HUES64 (cell line): ENCODE measurements at regions not wholly inside any gene's neighbourhood (a gene's known extent, or its start where the extent isn't known, plus 50 kb on each side); places are given as distances from the start of the nearest gene placed in this dataset.

Source experiments
- H3K27ac ChIP-seq: 2 replicates; pipeline ENCODE4 v1.7.0; 2013; ENCODE audit warnings: low read depth, low read length, inconsistent platforms
- H3K27me3 ChIP-seq: 2 replicates; pipeline ENCODE4 v1.6.1; 2013; ENCODE audit warnings: mild to moderate bottlenecking, low read length; ENCODE audit not compliant: insufficient read depth
- H3K36me3 ChIP-seq: 2 replicates; pipeline ENCODE4 v1.6.1; 2013; ENCODE audit warnings: mild to moderate bottlenecking, low read length; ENCODE audit not compliant: insufficient read depth
- H3K4me1 ChIP-seq: 2 replicates; pipeline ENCODE4 v1.6.1; 2013; ENCODE audit warnings: mild to moderate bottlenecking, low read length, moderate library complexity; ENCODE audit not compliant: insufficient read depth
- H3K4me3 ChIP-seq: 2 replicates; pipeline ENCODE4 v1.5.1; 2013; ENCODE audit warnings: mild to moderate bottlenecking, low read length, moderate library complexity
- H3K9ac ChIP-seq: 2 replicates; pipeline ENCODE4 v1.6.1; 2013; ENCODE audit warnings: mild to moderate bottlenecking, low read depth, low read length
- H3K9me3 ChIP-seq: 2 replicates; pipeline ENCODE4 v1.6.1; 2013; ENCODE audit warnings: low read depth, low read length; ENCODE audit not compliant: insufficient read depth
- WGBS: fragments of 150-250, 120-280 bp; methylation state at CpG from one replicate; pipeline ENCODE4 v1.1.7; 2013; ENCODE audit warnings: missing lambda C conversion rate; 5-methylcytosine and 5-hydroxymethylcytosine counted together

DNA sequence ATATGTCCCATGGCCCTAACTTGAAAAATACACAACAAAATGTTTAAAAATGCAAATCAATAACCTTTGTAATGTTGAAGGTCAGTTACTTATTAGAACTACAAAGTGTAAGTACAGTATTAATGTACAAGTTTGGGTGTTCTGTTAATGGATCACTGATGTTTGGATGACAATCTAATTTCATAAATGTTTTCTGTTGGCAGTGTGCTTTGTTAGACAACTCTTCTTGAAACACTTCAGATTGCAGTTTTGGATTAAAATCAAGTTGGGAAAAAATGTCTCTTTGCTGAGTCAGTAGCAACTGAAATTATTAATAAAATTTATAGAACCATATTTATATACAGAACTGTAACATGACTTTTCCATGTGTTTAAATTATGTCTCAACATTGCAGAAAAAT lies 1063.5 kb upstream of the PCDH9 start:
- no peaks in the 10 kb centered on the region for H3K36me3 ChIP-seq
- no peaks in the 10 kb centered on the region for H3K9me3 ChIP-seq
- no peaks in the 10 kb centered on the region for H3K27me3 ChIP-seq
- no peak overlapping the region for H3K9ac ChIP-seq
- H3K4me3 ChIP-seq, result no peak overlapping the region
- no peaks in the 10 kb centered on the region for H3K4me1 ChIP-seq
- no peak overlapping the region for H3K27ac ChIP-seq

DNA sequence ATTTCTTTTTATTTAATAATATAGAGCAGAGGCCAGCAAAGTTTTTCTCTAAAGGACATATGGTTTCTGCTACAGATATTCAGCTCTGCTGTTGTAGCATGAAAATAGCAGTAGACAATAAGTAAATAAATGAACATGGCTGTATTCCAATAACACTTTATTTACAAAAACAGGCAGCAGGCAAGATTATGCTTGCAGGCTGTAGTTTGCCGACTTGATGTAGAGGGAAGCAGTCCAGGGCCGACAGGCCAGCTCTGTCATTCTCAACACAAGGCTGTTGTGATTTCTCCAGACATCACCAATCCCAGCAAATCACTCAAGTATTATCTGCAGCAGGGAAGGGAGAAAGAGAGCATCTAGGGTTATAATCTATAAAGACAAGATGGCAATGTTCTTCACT lies 1062.5 kb upstream of the PCDH9 start:
- Histone ChIP-seq H3K9me3 (no peaks in the 10 kb centered on the region), H3K36me3 (no peaks in the 10 kb centered on the region)
- WGBS, result 94% methylated on average over 2 of the region's 2 CpGs

DNA sequence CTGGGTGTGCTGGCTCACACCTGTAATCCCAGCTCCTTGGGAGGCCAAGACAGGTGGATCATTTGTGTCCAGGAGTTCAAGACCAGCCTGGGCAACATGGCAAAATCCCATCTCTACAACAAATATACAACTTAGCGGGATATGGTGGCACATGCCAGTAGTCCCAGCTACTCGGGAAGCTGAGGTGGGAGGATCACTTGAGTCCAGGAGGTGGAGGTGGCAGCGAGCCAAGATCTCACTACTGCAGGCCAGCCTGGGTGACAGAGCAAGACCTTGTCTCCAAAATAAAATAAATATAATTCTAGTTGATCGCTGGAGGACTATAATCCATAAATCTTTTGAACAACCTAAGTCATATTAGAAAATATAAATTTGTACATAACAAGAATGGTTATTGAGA lies 1061.5 kb upstream of the PCDH9 start:
- Histone ChIP-seq H3K36me3 (no peaks in the 10 kb centered on the region), H3K4me1 (no peaks in the 10 kb centered on the region), H3K4me3 (no peak overlapping the region), H3K9ac (no peak overlapping the region), H3K27me3 (no peaks in the 10 kb centered on the region), H3K9me3 (no peaks in the 10 kb centered on the region), H3K27ac (no peak overlapping the region)
- 100% methylated on average over 3 of the region's 4 CpGs for WGBS

More for the DNA sequence above, 1062.5 kb upstream of the PCDH9 start:
- Histone ChIP-seq H3K27ac (no peak overlapping the region), H3K4me1 (no peaks in the 10 kb centered on the region), H3K9ac (no peak overlapping the region), H3K4me3 (no peak overlapping the region), H3K27me3 (no peaks in the 10 kb centered on the region)

DNA sequence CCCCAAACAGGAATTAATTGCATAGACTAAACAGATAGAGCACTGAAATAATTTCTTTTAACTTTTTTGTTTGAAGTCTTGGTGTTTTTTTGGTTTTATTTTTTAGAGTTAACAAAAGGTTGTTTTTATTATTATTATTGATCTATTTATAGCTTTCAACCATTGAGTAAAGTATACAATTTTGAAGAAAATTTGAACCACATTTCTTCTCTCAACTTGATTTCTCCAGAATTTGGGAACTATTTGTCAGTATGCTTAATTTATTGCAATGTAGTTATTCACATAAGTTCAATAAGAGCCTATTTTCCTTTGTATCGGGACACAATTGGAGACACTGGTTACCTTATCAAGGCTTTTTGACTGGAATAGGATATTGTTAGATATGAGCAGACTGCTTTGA lies 1045.6 kb upstream of the PCDH9 start:
- Histone ChIP-seq H3K9ac (no peak overlapping the region), H3K27me3 (no peaks in the 10 kb centered on the region), H3K4me3 (no peak overlapping the region), H3K36me3 (no peaks in the 10 kb centered on the region), H3K4me1 (no peaks in the 10 kb centered on the region), H3K9me3 (peaks cover 26% of the 10 kb centered on the region), H3K27ac (no peak overlapping the region)
- WGBS, result 100% methylated on average over 1 of the region's 1 CpG

DNA sequence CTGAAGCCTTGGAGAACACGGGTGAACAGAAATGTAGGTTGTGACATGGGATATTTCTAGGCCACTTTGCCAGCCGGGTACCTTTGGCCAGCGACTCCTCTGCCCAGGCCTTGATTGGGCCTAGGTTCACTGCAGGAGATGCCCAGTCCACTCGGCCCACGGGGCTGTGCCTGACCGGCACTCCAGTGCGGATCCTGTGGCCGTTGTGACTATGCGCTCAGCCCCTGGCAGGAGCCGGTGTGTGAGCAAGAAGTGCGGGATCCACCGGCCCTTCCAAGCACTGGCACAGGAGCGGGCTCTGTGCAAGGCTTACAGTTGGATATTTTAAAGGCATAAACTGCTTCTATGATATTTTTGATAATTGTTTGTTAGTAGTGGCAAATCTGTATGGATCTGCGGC lies 1042.5 kb upstream of the PCDH9 start:
- no peaks in the 10 kb centered on the region for H3K27me3 ChIP-seq
- H3K4me1 ChIP-seq, result no peaks in the 10 kb centered on the region
- H3K27ac ChIP-seq, result no peak overlapping the region
- 97% methylated on average over 14 of the region's 14 CpGs for WGBS
- no peak overlapping the region for H3K4me3 ChIP-seq
- H3K9ac ChIP-seq, result no peak overlapping the region
- no peaks in the 10 kb centered on the region for H3K36me3 ChIP-seq
- H3K9me3 ChIP-seq, result peaks cover 26% of the 10 kb centered on the region

DNA sequence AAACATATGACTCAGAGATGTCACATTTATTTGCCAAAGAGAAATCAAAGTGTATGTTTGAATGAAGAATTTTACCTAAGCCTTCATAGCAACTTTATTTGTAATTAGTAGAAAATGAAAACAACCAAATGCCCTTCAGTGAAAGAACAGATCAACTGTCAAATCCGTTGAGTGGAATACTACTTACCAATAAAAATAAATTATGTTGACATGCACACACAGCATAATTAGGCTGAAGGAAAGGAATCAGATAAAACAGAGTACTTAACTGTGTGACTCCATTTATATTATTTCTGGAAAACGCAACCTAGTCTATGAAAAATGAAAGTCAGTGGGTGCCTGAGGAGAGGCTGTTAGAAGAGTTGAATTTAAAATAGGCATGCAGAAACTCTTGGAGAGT lies 1034.6 kb upstream of the PCDH9 start:
- H3K4me1 ChIP-seq, result no peaks in the 10 kb centered on the region
- WGBS, result 96% methylated on average over 2 of the region's 2 CpGs
- H3K27me3 ChIP-seq, result no peaks in the 10 kb centered on the region
- no peak overlapping the region for H3K9ac ChIP-seq
- no peaks in the 10 kb centered on the region for H3K36me3 ChIP-seq
- no peak overlapping the region for H3K4me3 ChIP-seq
- H3K27ac ChIP-seq, result no peak overlapping the region
- H3K9me3 ChIP-seq, result no peaks in the 10 kb centered on the region

DNA sequence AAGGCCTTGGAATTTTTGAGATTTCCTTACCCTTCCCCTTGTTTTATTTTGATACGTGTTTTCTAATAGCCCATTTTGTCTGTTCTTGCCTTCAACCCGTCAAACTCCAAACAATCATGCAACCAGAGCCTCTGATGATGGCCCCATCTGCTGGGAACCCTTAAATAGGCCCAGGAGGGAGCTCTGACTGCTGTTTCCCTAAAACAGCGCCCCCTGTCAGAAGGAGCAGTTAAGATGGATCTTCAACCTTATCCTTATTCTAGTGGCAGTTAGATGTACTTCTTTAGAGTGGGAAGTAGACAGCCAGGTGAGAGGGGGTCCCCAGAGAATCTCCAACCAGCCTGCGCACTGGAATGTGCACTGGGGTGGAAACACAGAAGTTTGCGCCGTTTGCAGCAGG lies 1031.0 kb upstream of the PCDH9 start:
- Histone ChIP-seq H3K9me3 (no peaks in the 10 kb centered on the region), H3K27ac (no peak overlapping the region), H3K27me3 (no peaks in the 10 kb centered on the region), H3K4me3 (no peak overlapping the region), H3K9ac (no peak overlapping the region), H3K36me3 (no peaks in the 10 kb centered on the region), H3K4me1 (no peaks in the 10 kb centered on the region)
- WGBS, result 95% methylated on average over 6 of the region's 6 CpGs

DNA sequence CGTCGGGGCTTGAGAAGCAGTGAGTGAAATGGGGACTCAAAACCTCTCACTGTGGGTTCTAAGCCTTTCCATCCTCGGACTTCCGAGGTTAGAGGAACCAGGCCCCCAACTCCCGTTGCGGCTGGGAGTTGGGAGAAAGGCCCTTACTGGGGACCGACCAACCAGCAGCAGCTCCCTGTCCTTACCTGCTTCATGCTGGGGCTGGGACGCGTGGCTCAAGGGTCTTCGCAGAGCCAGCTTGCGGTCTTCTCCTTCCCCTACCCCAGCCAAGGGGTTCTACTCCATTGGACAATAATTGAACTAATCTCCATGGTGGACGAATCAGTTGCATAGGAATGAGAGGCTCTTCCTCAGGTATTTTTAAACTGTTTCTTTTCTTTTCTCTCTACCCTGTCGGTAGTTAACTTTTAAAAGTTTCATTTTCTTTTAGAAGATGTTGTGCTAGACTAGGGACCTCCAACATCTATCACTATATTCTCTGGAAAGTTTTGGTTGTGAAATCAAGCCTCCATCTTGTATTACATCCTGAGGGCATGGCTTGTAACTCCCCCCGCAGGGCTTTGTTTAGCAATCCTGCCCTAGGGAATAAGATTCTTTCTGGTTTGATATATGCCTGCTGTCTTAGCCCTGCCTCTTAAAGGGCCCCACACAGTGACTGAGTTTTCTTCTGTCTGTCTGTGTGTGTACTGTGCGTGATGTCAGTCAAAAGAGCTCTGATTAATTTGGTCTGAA lies 1027.1 kb upstream of the PCDH9 start:
- H3K9ac ChIP-seq, result no peak overlapping the region
- no peaks in the 10 kb centered on the region for H3K27me3 ChIP-seq
- no peaks in the 10 kb centered on the region for H3K9me3 ChIP-seq
- no peaks in the 10 kb centered on the region for H3K4me1 ChIP-seq
- 96% methylated on average over 14 of the region's 15 CpGs for WGBS
- H3K27ac ChIP-seq, result no peak overlapping the region
- H3K36me3 ChIP-seq, result no peaks in the 10 kb centered on the region
- no peak overlapping the region for H3K4me3 ChIP-seq

DNA sequence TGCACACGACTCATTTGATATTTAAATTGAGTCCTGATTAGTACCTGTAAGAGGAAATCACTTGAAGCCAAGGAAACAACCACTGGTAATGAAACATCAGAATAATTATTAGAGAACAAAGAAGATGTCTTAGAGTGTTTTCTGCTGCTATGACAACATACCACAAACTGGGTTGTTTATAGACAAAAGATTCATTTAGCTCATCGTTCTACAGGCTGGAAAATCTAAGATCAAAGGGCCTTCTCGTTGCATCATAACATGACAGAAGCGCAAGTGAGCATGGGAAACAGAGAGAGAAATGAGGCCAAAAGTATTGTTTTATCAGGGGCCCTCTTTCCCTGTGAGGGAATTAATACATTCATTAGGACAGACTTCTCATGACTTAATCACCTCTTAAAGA lies 1024.0 kb upstream of the PCDH9 start:
- no peaks in the 10 kb centered on the region for H3K4me1 ChIP-seq
- H3K27me3 ChIP-seq, result no peaks in the 10 kb centered on the region
- H3K9ac ChIP-seq, result no peak overlapping the region
- H3K27ac ChIP-seq, result no peak overlapping the region
- H3K9me3 ChIP-seq, result 0 out of 2 replicates have a peak, but pooled peaks cover 3% of the 10 kb centered on the region
- no peak overlapping the region for H3K4me3 ChIP-seq
- no peaks in the 10 kb centered on the region for H3K36me3 ChIP-seq
- 86% methylated on average over 4 of the region's 4 CpGs for WGBS

DNA sequence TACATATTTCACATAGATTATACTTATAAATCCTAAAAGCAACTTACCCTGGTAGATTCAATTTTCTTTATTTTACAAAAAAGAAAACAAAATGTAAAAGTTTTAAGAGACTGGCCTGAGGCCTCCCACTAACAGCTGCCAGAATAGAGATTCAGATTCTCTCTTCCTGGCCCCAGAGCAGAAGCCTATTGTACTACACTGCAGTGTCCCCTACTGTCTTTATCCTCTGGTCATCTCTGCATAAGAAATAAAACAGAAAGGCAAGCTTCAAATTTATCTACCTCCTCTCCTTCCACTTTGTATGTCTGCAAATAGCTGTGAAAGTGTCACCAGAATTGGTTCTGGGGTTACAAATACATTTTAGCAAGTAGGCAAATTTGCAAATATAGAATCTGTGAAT lies 1004.1 kb upstream of the PCDH9 start:
- Histone ChIP-seq H3K4me1 (peaks cover 17% of the 10 kb centered on the region), H3K27ac (no peak overlapping the region), H3K9ac (no peak overlapping the region), H3K9me3 (no peaks in the 10 kb centered on the region), H3K27me3 (no peaks in the 10 kb centered on the region), H3K4me3 (no peak overlapping the region), H3K36me3 (no peaks in the 10 kb centered on the region)

DNA sequence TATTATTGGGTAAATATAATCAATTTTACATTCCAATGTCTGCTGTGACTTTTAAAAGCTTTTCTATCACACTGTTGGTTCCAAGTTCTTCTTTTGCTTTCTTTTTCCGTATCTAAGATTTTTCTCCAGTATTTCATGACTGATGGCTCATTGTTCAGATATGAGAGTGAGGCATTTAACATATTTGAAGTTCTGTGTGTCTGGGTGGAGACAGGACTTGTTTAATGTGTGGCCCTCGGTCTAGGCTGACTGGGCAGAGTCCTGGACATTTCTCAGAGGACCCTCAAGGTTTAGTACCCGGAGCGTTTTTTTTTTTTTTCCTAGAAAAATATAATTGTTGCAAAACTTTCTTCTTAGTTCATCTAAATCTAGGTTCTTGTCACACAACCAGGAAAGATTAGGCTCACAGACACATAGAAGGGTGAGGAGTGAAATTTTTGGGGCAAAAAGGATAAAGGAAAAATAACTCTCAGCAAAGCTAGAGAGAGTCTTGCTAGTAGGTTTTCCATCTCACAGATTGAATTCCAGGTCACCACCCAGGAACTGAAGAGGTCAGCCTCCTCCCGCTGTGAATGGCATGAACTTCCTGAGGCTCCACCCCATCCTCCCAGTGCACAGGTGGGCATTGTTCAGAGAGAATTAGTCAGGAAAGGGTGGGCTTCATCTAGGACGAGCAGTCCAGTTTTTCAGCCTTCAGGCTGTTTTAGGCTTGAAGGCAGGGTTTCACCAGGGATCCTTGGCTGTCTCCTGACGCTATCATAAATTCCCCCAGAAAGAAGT lies 1002.4 kb upstream of the PCDH9 start:
- no peaks in the 10 kb centered on the region for H3K36me3 ChIP-seq
- H3K9ac ChIP-seq, result no peak overlapping the region
- H3K4me3 ChIP-seq, result no peak overlapping the region
- H3K27ac ChIP-seq, result no peak overlapping the region
- H3K27me3 ChIP-seq, result no peaks in the 10 kb centered on the region
- WGBS, result 83% methylated on average over 7 of the region's 7 CpGs
- H3K4me1 ChIP-seq, result peaks cover 17% of the 10 kb centered on the region
- H3K9me3 ChIP-seq, result no peaks in the 10 kb centered on the region
